HG03520 (cell line): ENCODE measurements at regions not wholly inside any gene's neighbourhood (a gene's known extent, or its start where the extent isn't known, plus 50 kb on each side); places are given as distances from the start of the nearest gene placed in this dataset.
"Not testable (repeated sequence)": the region's sequence is repeated elsewhere in the genome, so short reads cannot be mapped to it uniquely, and the experiment has no call there.

Experiments
- ATAC-seq: cut with Tn5 transposase; IDR thresholded peaks from one replicate; pipeline ENCODE4 v1.9.1; 2021; ENCODE audit warnings: mild to moderate bottlenecking, moderate library complexity; ENCODE audit not compliant: unreplicated experiment

DNA sequence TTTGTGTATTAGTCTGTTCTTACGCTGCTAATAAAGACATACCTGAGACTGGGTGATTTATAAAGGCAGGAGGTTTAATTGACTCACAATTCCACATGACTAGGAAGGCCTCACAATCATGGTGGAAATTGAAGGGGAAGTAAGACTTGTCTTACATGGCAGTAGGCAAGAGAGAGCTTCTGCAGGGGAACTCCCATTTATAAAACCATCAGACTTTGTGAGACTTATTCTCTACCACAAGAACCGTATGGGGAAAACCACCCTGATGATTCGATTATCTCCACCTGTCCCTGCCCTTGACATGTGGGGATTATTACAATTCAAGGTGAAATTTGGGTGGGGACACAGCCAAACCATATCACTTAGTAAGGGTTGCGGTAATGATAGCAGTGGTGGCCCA lies 833.1 kb downstream of the FLRT2 start:
- no peak for ATAC-seq

DNA sequence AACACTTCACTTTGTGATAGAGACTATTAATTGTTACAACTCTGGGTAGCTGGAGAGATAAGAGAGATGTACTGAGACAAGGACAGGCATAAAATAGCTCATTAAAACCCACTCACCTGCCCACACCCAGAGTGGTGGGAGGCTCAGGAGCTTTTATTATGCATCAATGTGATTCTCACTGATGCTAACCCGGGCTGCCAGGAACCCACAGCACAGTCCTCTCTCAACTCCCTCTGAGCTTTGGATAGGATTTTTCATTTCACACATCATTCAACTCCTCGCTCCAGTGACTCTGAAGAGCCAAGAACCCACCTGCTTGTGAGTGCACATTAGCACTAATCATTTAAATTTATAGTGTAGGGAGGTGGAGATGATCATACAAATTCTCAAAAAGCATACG lies 827.9 kb downstream of the FLRT2 start:
- no peak for ATAC-seq

DNA sequence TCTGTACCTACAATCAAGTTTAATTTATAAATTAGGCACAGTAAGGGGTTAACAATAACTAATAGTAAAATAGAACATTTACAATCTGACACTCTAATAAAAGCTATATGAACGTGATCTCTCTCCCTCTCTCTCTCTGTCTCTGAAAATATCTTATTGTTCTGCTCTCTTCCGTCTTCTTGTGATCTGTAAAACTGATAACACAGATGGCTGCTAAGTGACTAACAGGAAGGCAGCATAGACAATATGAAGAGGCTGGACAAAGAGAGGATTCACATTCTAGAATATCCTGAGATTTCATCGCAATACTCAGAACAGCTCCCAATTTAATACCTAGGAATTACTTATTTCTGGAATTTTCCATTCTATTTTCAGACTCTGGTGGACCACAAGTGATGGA lies 827.2 kb downstream of the FLRT2 start:
- no peak for ATAC-seq

DNA sequence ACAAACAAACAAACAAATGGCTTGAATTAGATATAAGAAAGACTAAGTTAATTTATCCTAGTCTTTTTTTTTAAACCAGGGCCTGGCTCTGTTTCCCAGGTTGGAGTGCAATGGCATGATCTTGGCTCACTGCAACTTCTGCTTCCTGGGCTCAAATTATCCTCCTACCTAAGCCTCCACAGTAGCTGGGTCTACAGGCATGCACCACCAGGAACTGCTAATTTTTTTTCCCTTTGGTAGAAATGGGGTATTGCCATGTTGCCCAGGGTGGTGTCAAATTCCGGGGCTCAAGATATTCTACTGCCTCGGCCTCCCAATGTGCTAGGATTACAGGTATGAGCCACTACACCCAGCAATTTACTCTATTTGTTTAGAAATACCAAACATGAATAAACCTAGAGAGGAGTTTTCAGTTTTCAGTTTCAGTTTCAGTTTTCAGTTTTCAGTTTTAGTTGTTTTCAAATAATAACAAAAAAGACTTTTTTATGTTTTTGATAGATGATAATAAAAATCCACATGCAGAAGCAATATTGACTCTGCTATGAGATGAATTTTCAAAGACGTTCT lies 817.0 kb downstream of the FLRT2 start:
- ATAC-seq, result no peak

DNA sequence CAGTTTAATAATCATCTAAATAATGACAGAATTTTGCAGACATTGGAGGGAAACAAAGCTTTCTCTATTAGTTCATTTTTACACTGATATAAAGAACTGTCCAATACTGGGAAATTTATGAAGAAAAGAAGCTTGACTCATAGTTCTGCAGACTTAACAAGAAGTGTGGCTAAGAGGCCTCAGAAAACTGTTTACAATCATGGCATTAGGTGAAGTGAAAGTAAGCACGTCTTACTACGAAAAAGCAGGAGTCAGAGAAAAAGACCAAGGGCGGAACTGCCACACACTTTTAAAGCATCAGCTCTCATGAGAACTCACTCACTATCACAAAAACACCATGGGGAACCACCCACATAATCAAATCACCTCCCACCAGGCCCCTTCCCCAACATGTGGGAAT lies 804.4 kb downstream of the FLRT2 start:
- ATAC-seq, result no peak

DNA sequence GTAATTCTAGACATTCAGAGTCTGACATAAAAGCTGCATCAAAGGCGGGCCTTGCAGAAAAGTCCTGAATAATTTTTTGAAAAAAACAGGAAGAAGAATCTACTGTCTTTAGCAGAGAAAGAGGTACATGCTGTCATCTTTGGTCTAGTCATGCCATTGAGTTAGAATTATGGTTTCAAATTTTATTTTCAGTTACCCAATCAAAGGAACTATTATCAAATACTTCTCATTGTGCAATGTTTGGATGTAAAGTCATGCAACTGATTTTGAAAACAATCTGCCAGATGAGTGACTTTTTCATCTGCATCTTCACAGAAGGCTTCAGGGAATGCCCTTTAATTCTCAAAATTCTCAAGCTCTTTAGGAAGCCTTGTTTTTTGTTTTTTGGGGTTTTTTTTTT lies 803.5 kb downstream of the FLRT2 start:
- no peak for ATAC-seq

DNA sequence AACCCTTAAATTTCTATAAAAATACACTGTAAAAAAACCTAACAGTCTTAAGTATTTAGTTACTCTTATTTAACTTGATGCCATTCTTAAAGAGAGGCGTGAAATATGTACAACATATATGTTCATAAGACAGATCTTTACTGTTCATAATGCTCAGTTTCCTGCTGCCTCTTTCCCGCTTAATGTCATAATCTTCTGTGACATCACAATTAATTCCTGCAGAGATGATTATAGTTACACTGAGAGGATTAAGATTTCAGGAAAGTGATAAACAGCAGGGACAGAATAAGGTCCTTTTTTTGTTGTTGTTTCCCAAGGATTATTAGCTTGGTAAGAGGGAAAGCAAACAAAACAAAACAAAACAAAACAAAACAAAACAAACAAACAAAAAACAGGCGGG lies 801.4 kb downstream of the FLRT2 start:
- no peak for ATAC-seq

DNA sequence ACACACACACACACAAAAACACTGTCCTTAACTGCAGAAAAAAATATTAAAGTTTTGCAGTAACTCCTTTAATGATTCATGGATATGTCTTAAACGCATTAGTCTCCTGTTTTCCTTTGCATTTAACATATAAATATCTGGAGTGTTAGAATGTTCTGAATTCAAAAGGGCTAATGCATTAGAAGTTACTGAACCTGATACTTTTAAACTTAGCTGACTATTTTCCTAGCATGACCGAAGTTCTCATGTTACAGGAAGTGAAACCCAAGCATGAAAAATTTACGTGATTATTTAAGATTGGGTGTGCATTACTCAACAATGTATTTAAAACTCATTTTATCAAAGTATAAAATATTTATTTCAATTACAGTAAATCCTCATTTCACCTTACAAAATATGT lies 791.2 kb downstream of the FLRT2 start:
- no peak for ATAC-seq

DNA sequence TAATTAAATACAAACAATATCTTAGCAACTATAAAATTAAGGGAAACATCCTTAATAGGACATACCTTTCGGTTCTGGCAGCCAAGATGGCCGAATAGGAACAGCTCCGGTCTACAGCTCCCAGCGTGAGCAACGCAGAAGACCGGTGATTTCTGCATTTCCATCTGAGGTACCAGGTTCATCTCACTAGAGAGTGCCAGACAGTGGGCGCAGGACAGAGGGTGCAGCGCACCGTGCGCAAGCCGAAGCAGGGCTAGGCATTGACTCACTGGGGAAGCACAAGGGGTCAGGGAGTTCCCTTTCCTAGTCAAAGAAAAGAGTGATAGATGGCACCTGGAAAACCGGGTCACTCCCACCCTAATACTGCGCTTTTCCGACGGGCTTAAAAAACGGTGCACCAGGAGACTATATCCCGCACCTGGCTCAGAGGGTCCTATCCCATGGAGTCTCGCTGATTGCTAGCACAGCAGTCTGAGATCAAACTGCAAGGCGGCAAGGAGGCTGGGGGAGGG lies 782.3 kb downstream of the FLRT2 start:
- ATAC-seq, result not testable (repeated sequence)

DNA sequence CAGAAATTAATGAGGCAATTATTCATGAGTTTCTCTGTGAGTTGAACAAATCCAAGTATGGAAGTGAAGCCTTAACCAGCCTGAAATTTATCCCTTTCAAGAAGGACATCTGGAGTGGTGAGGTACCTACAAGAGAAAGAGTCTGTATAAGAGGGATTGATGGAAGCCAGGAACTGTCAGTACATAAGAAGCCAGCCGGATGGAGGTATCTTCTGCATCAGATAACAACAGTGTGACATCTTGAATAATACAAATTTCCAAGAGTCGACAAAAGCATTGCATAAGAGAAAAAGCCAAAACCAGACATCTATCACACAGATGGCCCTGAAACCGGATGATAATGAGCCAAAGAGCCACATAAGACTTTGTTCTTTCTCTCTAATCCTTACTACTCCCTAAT lies 781.2 kb downstream of the FLRT2 start:
- no peak for ATAC-seq

DNA sequence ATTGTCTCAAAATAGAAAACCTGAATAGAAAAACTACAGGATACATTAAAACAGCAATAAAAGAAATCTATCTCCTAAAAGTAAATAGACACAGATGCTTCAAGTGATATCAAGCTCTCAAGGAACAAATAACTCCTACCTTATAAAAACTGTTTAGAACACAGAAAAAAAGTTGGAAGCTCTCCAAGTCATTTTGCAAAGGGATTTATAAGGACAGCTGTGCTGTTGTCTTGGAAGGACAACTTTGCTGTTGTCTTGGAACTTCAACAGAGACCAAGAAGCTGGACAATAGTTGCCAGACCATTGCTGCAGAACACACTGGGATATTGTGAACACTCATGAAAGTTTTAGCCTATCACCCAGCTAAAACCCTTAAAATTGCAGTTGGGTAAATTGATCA lies 780.7 kb downstream of the FLRT2 start:
- ATAC-seq, result no peak

DNA sequence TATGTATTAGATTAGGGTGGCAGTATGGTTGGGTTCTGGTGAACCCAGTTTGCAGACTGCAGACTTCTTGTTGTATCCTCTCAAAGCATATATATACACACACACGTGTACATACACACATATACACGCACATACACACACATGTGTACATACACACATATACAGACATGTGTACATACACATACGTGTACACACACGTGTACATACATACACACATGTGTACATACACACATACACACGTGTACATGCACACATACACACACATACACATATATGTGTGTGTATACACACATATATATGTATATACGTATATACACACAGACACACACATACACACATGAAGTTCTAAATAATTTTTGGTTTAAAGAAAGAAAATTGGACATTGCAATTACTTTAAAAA lies 780.2 kb downstream of the FLRT2 start:
- no peak for ATAC-seq

DNA sequence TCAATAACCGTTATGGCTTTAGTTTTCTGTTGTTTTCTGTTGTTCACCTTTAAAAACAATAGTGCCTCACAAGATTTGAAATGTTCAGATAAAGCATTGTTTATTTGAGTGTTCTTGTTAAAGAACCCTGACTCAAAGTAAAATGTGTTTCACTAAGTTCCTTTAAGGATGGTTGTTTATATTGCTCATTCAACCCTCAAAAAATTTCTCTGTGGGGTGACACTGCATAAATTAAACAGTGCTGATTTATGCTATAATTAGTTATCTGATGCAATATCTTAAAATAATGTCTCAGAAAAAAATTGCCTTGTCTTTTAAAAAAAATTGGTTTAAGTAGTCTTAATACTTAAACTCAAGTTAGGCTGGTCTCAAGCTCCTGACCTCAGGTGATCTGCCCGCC lies 775.1 kb downstream of the FLRT2 start:
- ATAC-seq, result no peak

DNA sequence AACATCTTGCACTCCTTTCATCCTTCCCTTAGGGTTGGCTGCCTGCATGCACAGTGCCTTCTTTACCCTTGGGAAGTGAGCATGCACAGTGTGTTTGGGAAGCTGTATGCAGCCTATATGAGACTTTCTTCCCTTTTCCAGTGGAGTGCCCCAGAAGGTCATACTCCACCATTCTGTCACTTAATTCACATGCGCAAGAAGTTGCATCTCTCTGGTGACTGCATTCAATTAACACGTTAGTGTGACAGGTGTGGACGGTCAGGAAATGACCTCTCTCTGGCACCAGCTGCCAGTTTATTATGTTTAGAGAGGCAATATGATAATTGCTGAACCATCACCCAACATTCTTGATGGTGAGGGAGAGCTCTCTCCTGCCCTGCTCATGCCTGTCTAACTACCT lies 770.0 kb downstream of the FLRT2 start:
- ATAC-seq, result no peak

DNA sequence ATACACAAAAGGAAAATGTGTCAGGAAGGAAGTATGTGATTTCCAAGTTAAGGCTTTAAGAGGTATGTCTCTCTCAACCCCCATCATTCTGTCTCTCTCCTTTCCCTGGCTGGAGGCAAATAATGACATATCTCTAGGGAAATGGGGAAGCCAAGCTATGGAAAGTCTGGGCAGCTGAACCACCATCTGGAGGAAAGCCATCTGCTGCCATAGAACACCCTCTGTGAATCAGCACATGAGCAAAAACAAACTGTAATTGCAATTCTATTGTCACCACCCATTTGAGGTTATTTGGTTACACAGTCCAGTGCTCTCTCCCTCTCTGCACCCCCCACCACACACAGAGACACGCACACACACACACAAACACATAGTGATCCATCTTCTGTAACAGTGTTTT lies 766.2 kb downstream of the FLRT2 start:
- ATAC-seq, result no peak

DNA sequence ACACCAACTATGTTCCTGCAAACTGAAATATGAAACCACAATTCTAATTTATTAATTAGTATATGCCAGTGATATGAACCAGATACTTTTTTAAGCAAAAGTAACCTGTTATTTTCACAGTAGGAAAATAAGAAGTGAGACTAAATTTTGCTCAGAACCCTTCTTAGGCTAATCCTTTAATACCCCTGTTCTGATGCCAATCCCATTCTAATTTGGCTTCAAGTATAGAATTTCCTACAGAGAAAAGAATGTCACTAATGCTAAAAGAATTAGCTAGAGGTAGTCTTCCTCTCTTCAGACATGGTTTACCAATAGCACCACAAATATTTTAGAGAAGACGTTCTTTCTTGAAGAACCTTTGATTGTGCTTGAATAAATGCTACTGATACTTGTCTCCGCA lies 758.4 kb downstream of the FLRT2 start:
- ATAC-seq, result no peak

DNA sequence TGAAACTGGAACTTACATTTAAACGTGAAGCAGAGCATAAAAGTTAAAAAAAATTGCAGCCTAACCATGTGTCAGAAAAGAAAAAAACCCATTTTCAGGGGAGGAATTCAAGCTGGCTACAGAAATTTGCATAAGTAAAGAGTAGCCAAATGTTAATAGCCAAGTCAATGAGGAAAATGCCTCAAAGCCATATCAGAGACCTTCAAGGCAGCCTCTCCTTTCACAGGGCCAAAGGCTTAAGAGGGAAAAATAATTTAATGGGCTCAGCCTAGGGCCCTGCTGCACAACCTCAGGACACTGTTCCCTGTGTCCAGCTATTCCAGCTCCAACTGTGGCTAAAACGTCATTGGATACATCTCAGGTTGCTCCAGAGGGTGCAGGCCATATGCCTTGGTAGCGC lies 749.5 kb downstream of the FLRT2 start:
- ATAC-seq, result no peak

DNA sequence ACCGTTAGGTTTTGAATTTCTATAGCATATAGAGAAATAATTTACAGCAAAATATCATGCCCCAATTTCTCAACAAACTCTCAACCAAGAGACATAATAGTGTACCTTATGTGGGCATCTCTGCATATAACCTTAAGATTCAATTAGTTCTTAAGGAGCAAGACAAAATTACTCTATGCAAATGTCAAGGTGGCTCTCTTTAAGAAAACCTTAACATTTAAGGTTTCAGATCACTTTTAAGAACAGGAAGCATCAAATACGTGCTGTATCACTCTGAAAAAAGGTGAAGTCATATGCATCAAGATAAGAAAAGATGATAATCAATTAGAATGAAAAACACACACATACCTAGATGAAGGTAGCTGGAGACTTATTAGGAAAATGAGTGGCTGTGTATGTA lies 728.0 kb downstream of the FLRT2 start:
- no peak for ATAC-seq

DNA sequence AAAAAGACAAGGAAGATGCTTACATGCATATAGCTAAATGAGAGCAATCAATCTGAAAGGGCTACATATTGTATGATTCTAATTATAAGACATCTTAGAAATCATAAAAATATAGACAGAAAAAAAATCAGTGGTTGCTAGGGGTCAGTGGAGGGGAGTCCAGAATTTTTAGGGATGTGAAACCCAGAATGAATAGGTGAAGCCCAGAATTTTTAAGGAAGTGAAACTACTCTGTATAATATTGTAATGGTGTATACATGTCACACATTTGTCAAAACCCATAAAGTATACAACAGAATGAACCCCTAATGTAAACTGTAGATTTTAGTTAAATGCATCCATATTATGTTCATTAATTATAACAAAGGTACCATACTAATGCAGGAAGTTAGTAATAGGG lies 713.2 kb downstream of the FLRT2 start:
- ATAC-seq, result no peak

DNA sequence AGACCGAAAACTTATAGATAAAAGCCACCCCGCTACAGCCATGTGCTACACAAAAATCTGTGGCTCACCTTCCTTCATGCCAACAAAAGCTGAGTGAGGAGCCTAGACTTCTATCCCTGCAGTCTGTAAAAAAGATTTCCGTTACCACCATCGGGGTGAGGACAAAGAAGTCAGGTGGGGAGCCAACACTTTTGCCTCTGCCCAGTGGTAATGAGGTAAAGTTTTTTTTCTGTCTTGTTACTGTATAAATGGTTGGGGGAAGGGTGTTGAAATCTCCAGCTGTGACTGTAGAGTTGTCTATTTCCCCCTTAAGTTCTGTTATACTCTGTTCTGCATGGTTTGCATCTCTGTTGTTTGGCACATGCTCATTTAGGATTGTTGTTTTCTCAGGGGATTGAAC lies 707.8 kb downstream of the FLRT2 start:
- ATAC-seq, result no peak

DNA sequence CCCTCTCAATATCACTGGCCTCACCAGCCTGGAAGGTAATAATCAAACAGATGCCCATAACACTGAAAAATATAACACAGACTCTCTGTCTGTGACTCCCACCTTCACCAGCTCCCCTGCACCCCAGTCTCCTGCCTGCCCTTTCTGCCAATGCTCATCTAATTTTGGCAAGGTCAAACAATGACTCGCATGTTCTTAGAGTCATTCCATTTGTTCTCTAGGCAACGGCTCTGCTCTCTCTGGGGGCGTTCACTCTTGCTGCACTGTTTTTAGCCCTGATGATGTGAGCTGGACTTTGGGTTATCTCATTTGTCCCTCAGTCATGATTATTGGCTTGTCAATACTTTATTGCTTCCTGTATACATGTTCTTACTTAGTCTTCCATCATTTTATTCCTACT lies 691.8 kb downstream of the FLRT2 start:
- no peak for ATAC-seq

DNA sequence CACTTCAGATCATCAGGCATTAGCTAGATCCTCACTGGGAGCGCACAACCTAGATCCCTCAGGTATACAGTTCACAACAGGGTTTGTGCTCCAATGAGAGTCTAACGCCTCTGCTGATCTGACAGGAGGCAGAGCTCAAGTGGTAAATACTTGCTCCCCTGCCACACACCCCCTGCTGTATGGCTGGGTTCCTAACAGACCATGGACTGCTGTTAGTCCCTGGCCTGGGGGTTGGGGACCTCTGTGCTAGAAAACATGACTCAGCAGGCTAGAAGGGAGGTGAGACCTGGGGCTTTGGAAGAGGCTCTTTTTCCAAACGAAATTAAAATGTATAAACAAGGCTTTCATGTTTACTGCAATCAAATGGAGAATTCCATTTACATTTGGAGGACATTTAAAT lies 691.1 kb downstream of the FLRT2 start:
- ATAC-seq, result no peak

DNA sequence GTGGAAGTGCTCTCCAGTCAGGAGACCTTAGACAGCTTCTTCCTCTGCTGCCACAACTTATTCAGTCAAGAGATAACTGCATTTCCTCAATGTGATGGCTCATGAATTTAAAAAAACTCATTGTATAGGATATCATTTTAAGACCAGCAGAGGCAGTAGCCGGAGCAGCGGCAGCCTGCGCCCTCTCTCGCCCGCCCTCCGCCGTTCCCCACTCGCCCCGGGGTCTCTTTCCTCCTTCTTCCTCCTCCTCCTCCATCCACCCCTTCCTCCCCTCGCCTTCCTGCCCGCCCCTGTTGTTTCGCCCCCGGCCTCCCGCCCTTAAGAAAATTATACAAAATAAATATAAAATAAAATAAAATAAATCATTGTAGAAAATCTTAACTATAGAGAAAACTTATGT lies 687.6 kb downstream of the FLRT2 start:
- no peak for ATAC-seq

DNA sequence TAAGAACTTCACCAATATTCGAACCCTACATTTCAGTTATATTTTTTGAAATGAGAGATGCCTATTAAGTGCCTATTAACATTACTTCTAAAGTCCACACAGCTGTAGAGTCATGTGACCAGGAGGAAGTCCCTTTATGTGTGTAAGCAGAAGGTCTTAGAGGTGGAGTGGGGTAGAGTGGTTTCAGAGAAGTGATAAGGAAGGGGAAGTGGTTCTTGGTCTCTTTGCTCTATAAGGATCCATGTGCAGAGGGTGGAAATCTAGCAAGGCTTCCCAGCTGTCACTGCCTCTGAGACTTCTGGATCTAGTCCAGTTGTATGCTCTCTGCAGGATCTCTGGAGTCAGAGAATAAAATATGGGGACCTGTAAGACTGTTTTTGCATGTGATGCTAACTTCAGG lies 673.9 kb downstream of the FLRT2 start:
- ATAC-seq, result no peak
